Raji (cell line): ENCODE measurements at regions not wholly inside any gene's neighbourhood (a gene's known extent, or its start where the extent isn't known, plus 50 kb on each side); places are given as distances from the start of the nearest gene placed in this dataset.

Source experiments
- POLR2A ChIP-seq: IDR thresholded peaks from 2 replicates; pipeline ENCODE4 v1.6.1; 2011; ENCODE audit warnings: low read depth, low read length, control low read depth; ENCODE audit not compliant: insufficient read depth

GRCh38 chr16:72427051-72427782, 255.3 kb upstream of the PMFBP1 start:
- no peak for TF ChIP-seq POLR2A

- no peak for TF ChIP-seq POLR2A
Measured at GRCh38 chr16:72426386-72426785, 254.4 kb upstream of the PMFBP1 start.

- TF ChIP-seq POLR2A = no peak
Measured at GRCh38 chr16:72425571-72426341, 253.8 kb upstream of the PMFBP1 start.

- no peak for TF ChIP-seq POLR2A
Measured at GRCh38 chr16:72424757-72425156, 252.8 kb upstream of the PMFBP1 start.

GRCh38 chr16:72422308-72422897, 250.4 kb upstream of the PMFBP1 start:
- TF ChIP-seq POLR2A = no peak

GRCh38 chr16:72419638-72420037, 247.7 kb upstream of the PMFBP1 start:
- no peak for TF ChIP-seq POLR2A

GRCh38 chr16:72415379-72415778, 243.4 kb upstream of the PMFBP1 start:
- no peak for TF ChIP-seq POLR2A

- no peak for TF ChIP-seq POLR2A
Measured at GRCh38 chr16:72410492-72410891, 238.5 kb upstream of the PMFBP1 start.

- TF ChIP-seq POLR2A = no peak
Measured at GRCh38 chr16:72409423-72409822, 237.5 kb upstream of the PMFBP1 start.

GRCh38 chr16:72406390-72406789, 234.4 kb upstream of the PMFBP1 start:
- no peak for TF ChIP-seq POLR2A

- TF ChIP-seq POLR2A = no peak
Measured at GRCh38 chr16:72404299-72404698, 232.3 kb upstream of the PMFBP1 start.

- no peak for TF ChIP-seq POLR2A
Measured at GRCh38 chr16:72401084-72401361, 229.1 kb upstream of the PMFBP1 start.

GRCh38 chr16:72400257-72401083, 228.5 kb upstream of the PMFBP1 start:
- no peak for TF ChIP-seq POLR2A

- TF ChIP-seq POLR2A = no peak
Measured at GRCh38 chr16:72399811-72400210, 227.9 kb upstream of the PMFBP1 start.

- no peak for TF ChIP-seq POLR2A
Measured at GRCh38 chr16:72397876-72398275, 225.9 kb upstream of the PMFBP1 start.
